ENCODE measurements at regions not wholly inside any gene's neighbourhood (a gene's known extent, or its start where the extent isn't known, plus 50 kb on each side); places are given as distances from the start of the nearest gene placed in this dataset.

- TF ChIP-seq POLR2A (IDR thresholded peaks at IDR 0.05) (no peak), CTCF (IDR thresholded peaks at IDR 0.05) (no peak), EP300 (IDR thresholded peaks at IDR 0.05) (no peak), POLR2AphosphoS5 (IDR thresholded peaks at IDR 0.05) (no peak)
Measured at GRCh38 chr17:17398943-17399926, 77.6 kb upstream of the MED9 start.

Measured in stomach (tissue), 4 donors.